ENCODE measurements at regions not wholly inside any gene's neighbourhood (a gene's known extent, or its start where the extent isn't known, plus 50 kb on each side); places are given as distances from the start of the nearest gene placed in this dataset.

DNA sequence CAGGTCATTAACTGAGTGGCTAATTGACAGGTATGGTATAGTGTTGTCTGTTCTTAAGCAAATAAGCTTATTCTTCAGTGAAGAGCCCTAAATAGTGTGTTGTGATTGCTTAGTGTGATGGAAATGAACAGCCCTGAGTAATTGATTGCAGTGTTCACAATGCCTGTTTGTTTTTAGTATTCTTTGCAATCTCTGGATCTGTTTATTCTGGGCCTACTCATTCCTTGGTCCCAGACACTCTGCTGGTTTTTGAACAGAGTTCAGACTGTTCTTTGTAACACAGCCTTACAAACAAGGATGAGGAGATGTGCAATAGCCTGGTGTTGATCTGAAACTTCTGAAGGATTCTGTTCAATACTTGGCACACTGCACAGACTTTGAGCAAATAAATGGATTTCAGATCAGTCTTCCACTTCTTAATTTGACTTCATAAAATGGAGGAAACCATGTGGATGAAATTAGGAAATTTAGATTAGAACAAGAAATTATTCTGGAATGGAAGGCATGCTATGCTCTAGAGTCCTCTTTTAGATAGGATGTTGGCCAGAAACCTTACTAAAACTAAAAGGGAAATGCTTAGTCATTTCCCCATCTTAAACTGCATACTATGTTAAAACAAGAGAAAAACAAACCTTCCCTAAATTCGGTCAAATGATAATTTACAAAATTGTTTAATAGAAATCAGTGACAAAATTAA, 444.2 kb upstream of the SEMA3D start:
- TF ChIP-seq CTCF (IDR thresholded peaks at IDR 0.05): no peak
- no peak for TF ChIP-seq MAZ (IDR thresholded peaks at IDR 0.05; ENCODE audit: borderline replicate concordance, low read depth, low read length)
- TF ChIP-seq RAD21 (conservative IDR thresholded peaks at IDR 0.05 in 1 of 2, IDR thresholded peaks at IDR 0.05 in 1 of 2): no peak
- no peak for TF ChIP-seq CBX8 (IDR thresholded peaks at IDR 0.05)
- no peak for TF ChIP-seq JUN (IDR thresholded peaks at IDR 0.05)
- TF ChIP-seq TP53 (CRISPR knock-in tag; IDR thresholded peaks at IDR 0.05): no peak
- TF ChIP-seq ZFP36 (IDR thresholded peaks at IDR 0.05; ENCODE audit: borderline replicate concordance, partially characterized antibody): no peak
- no peak for TF ChIP-seq RNF2 (IDR thresholded peaks at IDR 0.05; ENCODE audit: borderline replicate concordance, low read depth)
- no peak for TF ChIP-seq EP300 (IDR thresholded peaks at IDR 0.05)
- TF ChIP-seq KDM1A (IDR thresholded peaks at IDR 0.05; ENCODE audit: low read depth): no peak
- TF ChIP-seq BHLHE40 (IDR thresholded peaks at IDR 0.05; ENCODE audit: low read depth, low read length): no peak
- no peak for TF ChIP-seq NR3C1 (IDR thresholded peaks at IDR 0.05)
- TF ChIP-seq, protein P1, sequence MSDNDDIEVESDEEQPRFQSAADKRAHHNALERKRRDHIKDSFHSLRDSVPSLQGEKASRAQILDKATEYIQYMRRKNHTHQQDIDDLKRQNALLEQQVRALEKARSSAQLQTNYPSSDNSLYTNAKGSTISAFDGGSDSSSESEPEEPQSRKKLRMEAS (IDR thresholded peaks at IDR 0.05): no peak
- no peak for TF ChIP-seq POLR2A (IDR thresholded peaks at IDR 0.05; ENCODE audit: low read length)

All from A549 (cell line).